GM21360 (cell line): ENCODE measurements at regions not wholly inside any gene's neighbourhood (a gene's known extent, or its start where the extent isn't known, plus 50 kb on each side); places are given as distances from the start of the nearest gene placed in this dataset.

ENCODE experiments used
- ATAC-seq: cut with Tn5 transposase; IDR thresholded peaks from one replicate; pipeline ENCODE4 v1.9.1; 2021; ENCODE audit warnings: mild to moderate bottlenecking, moderate library complexity; ENCODE audit not compliant: unreplicated experiment

DNA sequence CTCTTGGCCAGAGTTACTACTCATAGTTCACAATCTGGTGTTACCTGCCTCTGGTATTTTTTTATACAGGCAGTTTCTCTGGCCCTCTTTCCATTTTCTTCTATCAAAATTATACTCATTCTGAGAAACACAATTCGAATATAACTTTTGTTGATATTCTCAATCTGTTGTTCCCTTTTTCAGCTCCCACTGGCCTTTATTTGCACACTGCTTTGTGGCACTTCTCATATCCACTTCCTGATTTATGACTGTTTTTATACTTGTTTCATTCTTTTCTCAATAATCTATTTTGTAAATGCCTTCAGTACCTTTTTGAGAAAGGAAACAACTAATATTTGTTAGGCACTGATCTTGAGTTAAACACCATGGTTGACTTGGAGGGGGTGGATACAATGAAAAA is 93.8 kb upstream of the HDAC9 start:
- ATAC-seq = no peak

DNA sequence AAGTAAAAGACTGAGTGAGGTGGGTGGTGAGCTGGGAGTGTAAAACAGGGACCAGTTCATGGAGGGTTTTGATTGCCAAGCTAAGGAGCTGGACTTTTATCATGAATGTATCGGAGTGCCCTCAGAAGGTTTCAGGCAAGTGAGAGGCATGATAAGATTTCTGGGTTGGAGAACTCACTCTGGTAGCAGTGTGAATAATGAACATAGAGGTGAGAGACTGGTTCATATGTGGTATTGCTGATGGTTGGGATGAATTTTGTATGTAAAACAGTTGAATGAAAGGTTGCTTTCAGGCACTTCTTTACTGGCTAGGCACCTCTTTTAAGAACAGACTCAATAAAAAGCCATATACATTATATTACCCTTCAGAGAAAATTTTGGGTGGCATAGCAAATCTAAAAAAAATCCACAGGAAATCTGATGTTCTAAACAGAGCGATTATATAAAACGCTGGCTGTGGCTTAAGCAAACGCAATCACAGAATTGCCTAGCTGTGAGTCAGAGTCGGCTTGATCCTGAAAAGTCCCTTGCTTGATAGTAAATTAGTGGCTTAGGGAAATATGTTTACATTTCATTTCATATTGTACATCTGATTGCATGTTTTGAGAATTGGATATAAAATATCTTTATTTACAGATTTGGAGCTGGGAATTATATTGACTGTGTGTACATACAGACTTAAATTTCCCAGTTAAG is 92.9 kb upstream of the HDAC9 start:
- ATAC-seq = no peak

DNA sequence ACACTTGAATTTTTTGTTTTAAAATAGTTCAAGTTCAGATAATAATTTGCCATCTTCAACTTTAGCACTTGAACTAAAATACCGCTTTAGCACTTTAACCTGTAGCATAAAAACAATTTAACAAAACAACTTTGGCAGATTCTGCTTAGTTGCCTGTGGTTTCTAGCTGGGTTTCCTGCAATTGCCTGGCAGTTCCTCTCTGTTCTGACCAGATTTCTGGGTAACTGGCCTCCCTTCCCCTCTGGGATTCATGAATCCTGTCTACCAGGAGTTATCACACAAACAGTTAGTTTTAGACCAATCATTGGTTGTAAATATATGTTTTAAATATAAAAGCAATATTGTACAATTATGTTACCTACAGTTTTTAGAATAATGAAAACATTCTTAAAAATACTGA is 89.8 kb upstream of the HDAC9 start:
- ATAC-seq = no peak

DNA sequence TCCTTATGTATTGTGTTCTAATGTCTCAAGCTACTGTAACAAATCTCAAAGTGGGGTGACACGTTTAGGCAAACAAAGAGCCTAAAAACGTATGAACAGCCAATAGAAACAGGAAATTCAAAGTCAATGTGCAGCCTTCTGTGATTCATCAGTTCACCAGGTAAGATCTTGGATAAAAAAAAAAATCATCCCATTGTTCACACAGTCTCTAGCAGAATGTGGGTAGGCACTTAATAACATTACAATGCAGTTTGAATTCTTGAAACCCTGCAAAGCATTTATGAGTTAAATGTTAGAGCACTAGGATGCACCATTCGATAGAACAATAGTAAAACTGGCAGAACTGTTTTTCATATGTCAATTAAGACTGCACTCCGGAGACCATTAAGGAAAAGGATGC is 88.2 kb upstream of the HDAC9 start:
- no peak for ATAC-seq

DNA sequence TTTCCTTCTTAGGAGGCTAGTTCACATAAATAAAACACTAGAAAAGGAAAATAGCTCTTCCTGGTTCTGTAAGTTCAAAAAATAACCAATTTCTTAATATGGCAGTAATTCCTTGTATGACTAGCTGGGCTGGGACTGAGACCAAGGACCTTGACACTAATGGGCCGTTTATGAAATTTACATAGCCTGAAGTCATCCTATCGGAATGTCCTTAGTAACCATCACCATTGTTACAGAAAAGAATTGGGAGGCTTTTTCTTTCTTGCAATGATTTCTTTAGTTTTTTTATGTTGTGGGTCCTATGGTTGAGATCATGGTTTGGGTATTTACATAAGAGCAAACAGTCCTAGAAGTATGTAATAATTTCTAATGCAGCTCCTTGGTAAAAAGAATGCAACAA is 87.1 kb upstream of the HDAC9 start:
- ATAC-seq = no peak

DNA sequence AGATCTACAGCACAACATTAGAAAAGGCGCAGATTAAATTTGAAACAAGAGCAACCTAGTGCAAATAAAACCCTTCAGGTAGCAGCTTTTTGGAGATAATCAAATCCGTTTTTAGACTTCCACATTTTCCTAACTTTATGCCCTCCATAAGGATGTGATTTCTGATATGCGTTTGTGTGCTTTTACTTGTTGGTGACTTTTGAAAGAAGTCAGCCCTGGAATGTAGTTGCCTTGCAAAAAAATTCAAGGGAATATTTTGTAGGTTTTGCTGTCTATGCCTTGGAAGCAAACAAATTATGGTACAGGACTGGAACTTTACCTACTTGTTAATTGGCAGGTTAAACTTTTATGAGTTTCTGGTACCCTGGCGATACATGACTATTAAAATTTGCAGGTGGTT is 86.7 kb upstream of the HDAC9 start:
- no peak for ATAC-seq

DNA sequence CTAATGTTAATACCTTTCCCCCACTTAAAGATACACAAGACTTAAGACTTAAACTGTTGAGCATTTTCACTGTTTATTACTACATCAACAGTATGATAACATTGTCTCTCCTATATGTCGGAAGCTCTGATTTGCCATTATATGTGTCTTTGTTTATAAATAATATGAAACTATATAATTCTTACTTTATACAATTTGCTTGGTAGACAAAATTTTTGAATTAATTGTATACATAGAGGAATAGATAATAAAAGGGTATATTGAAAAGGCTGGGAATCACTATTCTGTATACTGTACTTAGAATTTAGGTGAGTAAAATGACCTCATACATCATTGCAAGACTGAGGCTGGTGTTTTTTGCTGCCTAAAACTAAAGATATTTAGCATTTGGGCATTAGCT is 82.1 kb upstream of the HDAC9 start:
- no peak for ATAC-seq

DNA sequence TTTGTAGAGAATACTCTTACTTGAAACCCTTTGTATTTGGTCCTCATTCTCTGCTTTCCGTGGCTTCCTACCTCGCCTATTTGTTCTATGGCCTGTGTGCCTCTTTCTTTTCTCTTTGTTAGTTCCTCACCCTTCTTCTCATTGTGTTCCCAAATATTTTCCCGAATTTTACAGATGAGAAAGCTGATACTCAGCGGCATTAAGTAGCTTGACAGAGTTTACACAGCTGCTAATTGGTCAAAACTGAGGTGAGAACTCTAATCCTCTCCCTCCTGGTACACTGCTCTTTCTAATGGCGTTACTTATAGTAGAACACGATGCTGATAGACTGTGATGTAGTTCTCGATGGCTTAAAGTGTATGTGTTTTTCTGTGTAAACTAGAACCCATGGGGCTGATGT is 80.7 kb upstream of the HDAC9 start:
- ATAC-seq = no peak

DNA sequence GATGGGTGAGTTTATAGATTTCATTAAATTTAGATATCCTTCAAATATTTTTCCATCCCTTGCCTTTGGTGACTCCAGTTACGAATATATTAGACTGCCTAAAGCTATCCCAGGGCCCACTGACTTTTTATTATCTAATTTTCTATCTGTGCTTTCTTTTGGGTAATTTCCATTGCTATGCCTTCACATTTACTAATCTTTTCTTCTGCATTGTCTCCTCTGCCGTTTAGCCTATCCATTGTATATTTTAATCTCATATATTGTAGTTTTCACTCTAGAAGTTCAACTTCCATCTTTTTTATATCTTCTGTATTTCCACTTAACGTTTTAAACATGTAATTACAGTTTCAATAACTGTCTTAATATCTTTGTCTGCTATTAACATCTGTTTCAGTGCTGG is 78.6 kb upstream of the HDAC9 start:
- no peak for ATAC-seq

DNA sequence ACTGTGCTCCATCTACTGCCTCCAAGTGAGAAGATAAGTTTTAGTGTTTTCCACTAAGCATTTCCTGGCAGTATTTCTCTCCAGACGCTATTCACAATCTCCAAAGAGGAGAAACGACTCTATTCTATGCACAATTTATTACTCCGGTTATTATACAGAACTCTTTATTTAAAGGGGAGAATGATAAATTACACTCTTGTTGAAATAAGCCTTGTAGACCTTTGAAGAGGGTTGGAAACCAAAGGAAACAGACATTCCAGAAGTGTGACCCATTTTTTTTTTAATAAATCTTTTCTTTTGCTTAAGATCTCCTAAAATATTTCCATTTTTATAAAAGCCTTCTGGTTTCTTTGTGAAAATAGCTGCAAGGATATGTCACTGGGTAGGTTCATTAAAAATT is 76.1 kb upstream of the HDAC9 start:
- no peak for ATAC-seq

DNA sequence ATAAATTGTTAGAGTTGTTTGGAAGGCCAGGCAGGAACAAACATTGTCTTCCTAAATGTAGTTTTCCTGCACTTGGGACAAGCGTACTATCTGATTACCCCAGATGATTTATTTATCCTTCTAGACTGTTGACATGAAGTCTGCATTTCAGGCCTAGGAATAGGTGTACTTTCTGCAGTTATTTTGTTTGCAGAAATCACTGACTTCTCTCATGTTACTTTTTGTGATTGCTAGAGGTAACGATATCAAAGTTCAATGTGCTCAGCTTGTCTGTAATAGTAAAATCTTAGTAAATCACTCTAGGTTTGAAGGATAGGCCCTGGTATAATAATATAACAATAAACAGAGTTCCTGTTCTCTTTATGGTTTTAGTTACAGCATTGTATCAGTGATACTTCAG is 75.4 kb upstream of the HDAC9 start:
- no peak for ATAC-seq

DNA sequence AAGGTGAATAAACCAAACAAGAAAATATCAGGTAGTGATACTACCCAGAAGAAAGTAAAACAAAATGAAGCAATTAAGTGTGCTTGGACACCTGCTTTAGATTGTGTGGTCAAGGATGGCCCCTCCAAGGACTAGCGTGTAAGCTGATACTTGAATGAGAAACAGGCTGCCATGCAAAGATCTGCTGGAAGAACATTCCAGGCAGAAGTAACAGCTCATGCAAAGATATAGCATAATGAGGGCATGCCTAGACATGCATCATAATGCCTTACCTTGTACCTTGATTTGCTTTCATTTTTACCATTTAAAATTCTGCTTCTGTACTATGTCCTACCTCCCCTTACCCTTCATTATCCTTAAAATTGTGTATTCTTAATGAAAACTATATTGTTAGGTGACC is 74.8 kb upstream of the HDAC9 start:
- ATAC-seq = no peak

DNA sequence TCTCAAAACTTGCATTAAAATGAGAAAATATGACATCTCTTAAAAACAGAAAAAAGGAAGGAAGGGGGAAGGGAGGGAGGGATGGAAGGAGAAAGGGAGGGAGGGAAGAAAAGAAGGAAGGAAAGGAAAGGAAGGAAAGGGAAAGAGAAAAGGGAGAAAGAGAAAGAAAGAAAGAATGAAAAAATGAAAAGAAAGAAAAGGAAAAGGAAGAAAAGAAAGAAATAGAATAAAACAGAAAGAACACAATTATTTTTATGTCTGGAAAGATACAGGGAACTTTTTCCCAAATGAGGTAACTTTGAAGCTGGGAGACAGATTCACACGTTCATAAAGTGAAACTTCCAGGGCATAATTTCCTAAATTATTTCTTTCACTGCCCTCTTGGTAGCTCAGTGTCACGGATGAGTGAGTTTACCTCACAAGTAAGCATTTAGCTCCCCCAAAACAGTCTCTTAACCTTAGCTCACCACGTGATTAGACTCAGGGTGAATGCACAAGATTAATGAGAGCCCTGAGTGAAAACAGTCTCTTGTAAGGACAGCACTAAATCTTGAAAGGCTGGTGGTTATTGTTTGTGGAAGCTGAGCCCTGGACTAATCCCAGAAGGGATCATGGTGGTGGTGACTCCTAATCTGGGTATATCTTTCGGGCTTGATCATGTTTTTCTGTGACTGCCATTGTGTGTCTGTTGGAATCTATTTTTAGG is 74.1 kb upstream of the HDAC9 start:
- peak; percentile 66 for ATAC-seq

DNA sequence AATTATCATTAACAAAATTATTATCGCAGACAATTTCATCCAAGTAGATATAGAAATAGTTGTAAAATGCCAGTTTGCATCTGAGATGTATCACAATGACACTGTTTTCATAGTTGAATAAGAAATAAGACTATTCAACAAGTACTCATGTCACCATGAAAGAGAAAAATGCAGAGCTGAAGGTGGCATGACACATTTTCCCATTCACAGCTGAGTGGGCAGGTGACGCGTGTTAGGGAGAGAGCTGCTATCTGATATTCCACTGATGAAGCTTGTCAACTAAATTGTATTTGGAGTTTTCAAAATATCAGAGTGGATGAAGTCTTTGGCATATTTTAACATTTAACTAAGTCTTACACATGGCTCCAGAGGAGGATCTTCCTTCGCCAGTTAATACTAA is 70.3 kb upstream of the HDAC9 start:
- no peak for ATAC-seq

DNA sequence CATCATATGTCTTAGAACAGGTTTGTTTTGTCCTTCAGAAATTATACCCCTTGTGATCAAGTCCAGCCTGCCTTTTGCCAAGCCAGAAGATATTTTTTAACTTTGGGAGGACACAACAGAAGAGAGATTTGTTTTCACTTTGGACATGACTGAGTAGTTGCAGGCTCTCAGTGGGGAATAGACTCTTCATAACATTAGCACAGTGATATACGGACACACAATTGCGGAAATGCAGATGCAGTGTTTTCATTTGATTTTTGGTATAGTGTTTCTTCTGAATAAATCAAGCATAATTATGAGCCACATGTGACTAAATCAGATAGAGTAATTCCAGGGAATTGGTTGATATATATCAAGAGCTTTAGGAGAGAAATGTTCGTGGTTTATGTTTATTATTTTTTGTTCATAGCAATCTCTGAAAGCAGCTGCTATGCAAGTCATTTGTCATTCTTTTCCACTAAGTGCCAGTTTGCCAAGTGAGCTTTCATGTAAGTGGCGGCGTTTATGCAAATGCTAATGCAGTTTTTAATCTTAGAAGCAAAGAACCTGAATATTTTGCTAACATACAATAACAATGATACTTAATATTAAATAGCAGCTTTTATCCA is 69.6 kb upstream of the HDAC9 start:
- no peak for ATAC-seq

DNA sequence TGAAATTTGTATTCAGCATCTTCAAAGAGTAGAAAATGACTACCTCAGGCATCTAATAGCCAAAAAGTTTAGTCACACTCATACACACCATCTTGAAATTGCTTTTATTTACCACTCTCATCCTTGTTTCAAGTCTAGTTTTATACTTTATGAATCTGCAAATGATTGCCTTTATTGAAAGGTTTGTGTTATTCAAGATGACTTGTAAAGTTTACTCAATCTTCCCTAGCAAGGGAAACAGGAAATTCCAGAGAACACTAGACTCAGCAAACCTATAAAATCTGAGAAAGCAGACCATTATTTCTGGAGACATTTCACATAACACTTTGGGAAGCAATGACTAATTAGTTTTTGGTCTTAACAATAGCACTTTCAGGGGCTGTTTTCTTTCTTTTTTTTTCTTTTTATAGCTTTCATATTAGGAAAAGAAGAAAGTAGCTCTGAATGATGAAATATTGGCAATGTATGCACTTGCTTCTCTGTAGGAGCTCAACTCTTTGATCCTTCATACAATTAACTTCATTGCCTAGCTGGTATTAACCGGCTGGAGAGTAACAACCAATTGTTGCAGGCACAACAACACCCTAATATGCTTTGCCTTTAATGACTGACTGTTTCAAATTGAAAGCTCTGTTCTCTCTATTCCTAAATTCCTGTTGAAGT is 68.9 kb upstream of the HDAC9 start:
- no peak for ATAC-seq

DNA sequence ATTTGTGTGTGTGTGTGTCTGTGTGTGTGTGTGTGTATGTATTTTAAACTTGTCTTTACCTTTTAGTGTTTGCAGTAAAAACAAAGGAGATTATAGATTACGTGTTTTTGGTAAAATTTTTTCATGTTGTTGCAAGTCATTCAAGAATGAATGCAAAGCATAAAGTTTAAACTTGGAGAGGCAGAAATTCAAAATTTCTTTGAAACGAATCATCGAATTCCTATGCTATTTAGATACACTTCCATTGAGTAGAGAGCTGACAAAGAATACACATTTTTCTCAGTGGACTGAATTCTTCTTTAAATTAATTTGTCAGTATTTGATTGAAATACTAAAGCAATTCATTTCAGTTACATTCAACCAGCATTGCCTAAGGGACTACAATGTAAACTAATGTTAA is 66.0 kb upstream of the HDAC9 start:
- ATAC-seq = no peak

DNA sequence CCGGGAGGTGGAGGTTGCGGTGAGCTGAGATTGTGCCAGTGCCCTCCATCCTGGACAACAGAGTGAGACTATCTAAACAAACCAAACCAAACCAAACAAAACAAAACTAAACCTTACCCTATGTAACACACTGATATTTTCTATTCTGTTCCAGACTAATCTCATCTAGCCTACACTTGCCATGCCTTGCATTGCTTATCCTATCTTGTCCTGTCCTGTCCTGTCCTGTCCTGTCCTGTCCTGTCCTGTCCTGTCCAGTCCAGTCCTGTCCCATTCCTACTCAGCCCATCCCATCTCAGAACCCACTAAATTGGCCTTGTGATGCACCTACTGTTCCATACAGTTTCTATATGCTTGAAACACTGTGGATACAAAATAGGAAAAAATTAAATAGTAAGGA is 64.7 kb upstream of the HDAC9 start:
- no peak for ATAC-seq

DNA sequence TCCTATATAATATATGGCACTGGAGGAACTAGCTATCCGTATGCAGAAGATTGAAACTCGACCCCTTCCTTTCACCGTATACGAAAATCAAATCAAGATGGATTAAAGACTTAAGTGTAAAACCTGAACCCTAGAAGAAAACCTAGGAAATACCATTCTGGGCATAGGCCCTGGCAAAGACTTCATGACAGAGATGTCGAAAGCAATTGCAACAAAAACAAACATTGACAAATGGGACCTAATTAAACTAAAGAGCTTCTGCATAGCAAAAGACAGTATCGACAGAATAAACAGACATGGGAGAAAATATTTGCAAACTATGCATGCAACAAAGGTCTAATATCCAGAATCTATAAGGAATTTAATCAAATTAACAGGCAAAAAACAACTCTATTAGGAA is 61.4 kb upstream of the HDAC9 start:
- ATAC-seq = no peak

DNA sequence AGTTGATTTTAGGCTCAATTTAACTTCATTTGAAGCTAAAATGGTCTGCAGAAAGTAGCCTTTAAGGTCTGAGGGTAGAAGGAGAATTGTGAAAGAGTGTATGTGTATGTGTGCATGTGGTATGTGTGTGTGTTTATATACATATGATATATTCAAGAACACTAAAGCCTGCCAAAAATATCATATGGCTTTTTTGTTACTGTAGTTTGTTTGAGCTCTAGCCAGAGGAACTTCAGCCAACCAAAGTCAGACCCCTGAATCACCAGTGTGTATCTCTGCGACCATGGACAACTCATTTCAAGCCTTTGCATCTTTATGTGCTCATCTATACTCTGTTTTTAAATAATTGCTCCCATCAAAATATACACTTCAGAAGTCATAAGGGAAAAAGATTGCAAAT is 58.4 kb upstream of the HDAC9 start:
- ATAC-seq = no peak

DNA sequence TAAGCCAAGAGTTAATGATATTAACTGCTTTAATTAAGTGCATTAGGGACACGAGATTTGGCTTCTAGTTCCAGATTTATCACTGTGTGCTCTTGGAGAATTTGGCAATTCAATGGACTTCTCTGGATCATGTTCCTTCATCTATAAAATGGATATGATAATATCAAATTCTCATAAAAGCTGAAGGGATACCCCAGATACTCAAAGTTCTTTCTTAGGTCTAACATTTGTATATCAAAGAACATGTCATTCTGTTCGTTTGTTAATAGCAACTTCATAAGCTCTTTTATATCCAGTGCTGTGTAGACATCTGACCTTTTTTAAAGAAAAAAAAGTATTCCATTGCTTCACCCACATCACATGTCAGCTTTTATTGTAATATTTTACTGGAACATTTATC is 54.6 kb upstream of the HDAC9 start:
- ATAC-seq = no peak

DNA sequence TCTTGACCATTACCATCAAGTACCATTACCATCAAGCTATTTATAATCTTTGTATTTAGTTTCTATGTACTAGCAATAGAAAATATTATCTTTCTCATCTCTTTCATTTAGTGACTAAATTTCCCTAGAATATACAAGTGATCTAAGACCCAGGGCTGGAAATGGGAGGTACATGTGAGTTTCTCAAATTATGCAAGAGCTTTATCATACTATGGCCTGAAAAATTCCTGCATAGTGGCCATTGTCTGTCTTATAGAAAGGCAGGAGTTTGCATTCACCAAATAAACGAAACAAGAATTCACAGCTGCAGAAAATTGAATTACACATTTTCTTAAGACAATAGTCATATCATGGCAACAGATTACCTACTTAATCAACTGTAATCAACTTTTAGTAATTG is 50.7 kb upstream of the HDAC9 start:
- no peak for ATAC-seq
